HG02588 (cell line): ENCODE measurements at regions not wholly inside any gene's neighbourhood (a gene's known extent, or its start where the extent isn't known, plus 50 kb on each side); places are given as distances from the start of the nearest gene placed in this dataset.
"Not testable (repeated sequence)": the region's sequence is repeated elsewhere in the genome, so short reads cannot be mapped to it uniquely, and the experiment has no call there.

ENCODE experiments used
- ATAC-seq: cut with Tn5 transposase; IDR thresholded peaks from one replicate; pipeline ENCODE4 v1.9.1; 2021; ENCODE audit warnings: mild to moderate bottlenecking, moderate library complexity; ENCODE audit not compliant: unreplicated experiment

DNA sequence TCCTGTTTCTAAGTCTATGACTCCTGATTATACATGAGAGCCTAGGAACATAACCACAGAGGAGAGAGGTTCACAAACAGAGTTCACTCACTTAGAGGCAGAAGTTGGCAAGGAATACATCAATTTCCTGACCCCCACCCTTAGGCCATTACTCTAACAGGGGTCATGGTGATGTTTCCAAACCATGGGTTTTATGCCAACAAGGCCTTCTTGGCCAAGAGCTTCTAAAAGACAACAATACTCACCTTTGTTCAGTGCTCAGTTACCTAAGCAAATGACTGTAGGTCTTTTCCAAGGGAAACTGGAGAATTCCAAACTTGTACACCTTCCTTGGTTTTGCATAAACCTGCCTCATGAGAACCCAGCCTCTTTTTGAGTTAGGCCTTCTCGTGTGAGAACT, 52.6 kb downstream of the ERICH4 start:
- no peak for ATAC-seq

DNA sequence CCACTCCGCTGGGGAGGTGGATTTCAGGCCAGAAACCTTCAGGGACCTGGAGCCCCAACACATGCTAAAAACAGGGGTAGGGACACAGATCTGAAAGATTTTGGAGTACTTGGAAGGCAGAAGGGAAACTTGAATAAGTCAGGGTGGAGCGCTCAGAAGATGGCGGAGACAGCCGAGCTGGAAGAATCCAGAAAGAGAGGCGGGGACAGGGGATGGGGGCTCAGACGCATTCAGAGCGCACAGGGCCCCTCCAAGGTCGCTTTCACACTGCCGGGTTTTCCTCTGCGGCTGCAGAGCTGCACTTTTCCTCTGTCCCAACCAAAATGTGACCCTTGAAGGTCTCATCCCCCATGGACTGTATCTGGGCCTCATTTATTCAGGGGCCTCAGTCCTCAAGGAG, 56.9 kb downstream of the ERICH4 start:
- no peak for ATAC-seq

DNA sequence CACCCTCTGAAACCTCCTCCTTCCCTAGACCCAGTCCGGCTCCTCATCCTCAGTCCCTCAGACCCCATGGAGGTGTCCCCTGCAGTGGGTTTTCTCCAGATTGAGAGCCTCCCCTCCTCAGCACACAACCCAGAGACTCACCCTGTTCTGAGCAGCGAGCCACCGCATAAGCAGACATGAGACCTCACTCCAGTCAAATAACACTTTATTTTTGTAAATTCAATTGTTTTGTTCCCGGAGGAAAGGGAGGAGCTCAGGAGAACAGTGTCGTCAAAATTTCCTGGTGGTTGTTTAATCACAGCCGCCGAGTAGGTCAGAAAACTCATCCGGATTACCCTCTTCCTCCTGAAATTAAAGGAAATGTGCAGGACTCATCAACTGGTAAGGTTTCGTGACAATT, 57.5 kb downstream of the ERICH4 start:
- ATAC-seq: no peak

DNA sequence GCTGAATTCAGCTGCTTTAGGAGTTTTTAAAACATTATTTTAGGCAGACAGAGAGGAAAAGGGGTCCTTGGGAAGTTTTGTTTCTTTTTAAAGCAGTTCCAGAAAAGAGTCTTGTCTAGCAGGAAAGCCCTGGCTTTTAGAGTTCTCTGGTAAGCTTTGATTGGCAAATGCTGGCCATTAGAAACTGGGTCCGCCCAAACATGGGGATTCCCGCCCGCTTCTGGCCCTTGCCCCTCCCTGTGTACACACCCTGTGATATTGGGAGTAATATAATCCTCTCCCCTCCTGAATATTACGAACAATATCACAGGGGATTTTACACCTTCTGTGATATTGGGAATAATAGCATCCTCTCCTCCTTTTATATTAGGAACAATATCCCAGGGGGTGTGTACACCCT, 58.9 kb downstream of the ERICH4 start:
- no peak for ATAC-seq

DNA sequence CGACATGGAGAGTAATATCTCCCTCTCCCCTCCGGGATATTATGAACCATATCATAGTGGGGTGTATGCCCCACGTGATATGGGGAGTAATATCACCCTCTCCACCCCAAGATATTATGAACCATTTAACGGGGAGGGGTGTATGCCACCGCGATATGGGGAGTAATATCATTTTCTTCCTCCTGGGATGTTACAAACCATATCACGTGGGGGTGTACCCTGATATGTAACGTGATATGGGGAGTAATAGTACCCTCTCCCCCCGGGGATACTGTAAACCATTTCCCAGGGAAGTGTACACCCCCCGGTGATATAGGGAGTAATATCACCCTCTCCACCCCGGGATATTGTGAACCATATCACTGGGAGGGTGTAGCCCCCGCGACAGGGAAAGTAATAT, 62.1 kb downstream of the ERICH4 start:
- no peak for ATAC-seq

DNA sequence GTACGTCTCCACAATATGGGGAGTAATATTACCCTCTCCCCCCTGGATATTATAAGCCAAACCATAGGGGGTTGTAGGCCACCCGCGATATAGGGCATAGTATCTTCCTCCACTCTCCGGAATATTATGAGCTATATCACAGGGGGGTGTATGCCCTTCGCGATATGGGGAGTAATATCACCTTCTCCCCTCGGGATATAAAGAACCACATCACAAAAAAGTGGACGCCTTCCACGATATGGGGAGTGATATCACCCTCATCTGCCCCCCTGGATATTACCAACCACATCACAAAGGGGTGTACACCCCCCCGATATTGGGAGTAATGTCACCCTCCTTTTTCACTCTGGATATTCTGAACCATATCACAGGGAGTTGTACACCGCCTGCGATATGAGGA, 65.5 kb upstream of the CEACAM21 start:
- ATAC-seq: no peak

DNA sequence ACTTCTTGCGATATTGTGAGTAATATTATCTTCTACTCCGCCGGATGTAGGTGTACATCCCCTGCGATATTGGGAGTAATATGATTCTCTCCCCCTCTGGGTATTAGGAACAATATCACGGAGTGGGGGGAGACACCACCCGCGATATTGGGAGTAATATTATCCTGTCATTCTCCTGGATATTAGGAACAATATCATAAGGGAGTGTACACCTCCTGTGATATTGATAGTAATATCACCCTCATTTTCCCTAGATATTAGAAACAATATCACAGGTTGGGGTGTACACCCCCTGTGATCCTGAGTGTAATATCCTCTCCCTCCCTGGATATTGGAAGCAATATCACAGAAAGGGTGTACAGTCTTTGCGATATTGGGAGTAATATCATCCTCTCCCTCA, 64.3 kb upstream of the CEACAM21 start:
- no peak for ATAC-seq

DNA sequence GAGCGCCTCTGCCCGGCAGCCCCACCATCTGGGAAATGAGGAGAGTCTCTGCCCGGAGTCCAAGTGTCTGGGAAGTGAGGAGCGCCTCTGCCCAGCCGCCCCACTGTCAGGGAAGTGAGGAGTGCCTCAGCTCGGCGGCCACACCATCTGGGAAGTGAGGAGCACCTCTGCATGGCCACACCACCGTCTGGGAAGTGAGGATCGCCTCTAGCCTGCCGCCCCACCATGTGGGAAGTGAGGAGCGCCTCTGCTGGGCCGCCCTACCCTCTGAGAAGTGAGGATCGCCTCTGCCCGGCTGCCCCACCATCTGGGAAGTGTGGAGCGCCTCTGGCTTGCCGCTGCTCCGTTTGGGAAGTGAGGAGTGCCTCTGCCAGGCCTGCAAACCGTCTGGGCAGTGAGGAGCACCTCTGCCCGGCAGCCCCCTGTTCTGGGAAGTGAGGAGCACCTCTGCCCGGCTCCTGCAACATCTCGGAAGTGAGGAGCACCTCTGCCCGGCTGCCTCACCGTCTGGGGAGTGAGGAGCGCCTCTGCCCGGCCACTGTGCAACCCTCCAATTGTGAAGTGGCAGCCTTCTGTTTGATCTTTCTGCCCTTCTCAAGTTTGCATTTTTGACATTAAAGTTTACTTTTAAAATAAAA, 60.8 kb upstream of the CEACAM21 start:
- no peak for ATAC-seq

DNA sequence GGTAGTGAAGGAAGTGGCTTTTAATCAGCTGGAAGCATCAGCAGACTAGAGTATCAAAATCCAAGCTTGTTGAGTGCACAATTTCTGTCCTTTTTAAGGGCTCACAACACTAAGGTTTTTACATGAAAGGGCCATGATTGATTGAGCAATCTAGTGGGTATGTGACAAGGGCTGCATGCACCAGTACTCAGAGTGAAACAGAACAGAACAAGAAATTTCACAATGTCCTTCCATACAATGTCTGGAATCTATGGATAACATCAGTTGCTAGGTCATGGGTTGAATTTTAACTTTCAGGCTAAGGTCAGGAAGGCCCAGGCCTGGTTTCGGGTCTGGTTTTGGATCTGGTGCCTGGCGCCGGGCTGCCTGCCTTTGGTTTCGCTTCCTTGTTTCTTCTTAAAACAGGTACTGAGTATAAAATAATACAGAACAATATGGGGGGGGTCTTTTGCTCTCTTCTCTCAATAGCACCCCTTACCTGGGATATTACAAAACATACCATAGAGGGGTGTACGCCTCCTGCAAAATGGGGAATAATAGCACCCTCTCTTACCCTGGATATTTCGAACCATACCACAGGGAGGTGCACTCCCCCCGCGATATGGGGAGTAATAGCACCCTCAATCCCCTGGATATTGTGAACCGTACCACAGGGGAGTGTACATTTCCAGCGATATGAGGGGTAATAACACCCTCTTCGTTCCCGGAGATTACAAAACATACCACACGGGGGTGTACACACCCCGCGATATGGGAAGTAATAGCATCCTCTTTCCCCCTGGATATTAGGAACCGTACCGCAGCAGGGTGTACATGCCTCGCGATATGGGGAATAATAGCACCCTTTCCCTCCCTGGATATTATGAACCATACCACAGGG, 59.4 kb upstream of the CEACAM21 start:
- not testable (repeated sequence) for ATAC-seq

DNA sequence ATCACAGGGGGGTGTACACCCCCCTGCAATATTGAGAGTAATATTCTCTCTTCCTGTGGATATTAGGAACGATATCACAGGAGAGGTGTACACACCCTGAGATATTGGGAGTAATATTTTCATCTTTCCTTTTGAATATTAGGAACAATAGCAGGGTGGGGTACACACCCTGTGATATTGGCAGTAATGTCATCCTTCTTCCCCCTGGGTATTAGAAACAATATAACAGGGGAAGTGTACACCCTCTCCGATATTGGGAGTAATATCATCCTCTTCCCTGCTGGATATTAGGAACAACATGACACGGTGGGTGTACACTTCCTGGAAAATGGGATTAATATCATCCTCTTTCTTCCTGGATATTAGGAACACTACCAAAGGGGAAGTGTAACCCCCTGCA, 57.8 kb upstream of the CEACAM21 start:
- no peak for ATAC-seq

DNA sequence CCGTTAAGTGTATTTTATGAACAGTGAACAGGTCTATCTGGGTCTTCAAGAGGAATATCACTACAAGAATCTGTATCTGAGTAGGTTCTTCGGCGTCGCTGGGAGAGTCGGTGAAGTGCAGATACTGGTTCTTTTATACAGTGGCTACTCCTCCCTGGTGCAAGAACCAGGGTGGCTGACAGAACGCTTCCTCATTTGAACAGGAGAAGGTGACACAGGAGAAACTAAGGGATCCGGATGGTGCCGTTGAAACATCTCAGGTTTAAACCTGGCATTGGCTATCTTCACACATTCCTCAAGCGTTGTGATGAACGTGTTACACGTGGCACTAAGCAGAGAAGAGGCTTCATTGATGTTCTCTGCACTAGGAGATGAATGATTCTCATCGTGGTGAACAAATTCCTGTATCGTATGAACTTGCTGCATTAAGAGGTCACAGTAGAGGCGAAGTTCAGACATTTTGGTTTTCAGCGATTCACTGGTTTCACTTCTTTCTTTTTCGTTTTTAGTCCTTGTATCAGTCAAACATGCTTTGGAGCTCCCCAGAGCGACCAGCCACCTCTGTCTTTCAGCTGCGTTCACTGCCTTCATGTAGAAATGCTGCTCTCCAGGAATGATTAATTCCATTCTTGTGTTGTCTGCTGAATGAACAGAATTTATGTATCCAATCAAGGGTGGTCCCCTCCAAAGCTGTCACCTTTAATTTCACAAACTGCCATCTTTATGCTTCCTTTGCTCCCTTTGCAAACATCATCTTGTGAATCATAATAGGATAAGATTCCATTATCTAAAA, 54.6 kb upstream of the CEACAM21 start:
- ATAC-seq: peak; percentile 43

DNA sequence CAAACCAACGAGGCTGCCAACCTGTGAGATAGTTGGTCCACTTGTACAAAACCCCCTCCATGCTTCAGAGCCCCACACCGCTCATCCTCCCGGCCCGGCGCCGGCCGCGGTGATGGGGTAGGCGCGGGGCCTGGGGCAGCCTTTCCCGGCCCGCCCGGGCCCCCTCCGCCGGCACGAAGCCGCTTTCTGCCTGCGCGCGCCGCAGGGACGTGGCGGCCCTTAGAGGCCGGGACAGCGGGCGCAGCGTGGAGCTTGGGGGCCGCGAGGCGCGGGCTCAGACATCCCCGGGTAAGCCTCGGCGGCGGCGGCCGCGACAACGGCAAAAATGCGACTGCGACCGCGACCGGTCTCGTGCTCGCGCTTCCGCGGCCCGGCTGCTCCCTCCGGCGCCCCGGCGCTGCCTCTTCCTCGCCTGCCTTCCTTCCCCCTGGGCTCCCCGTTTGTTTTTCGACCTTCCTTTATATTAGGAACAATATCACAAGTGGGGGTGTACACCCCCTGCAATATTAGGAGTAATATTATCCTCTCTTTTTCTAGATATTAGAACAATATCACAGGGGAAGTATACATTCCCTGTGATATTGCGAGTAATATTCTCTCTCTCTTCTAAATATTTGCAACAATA, 53.9 kb upstream of the CEACAM21 start:
- peak; percentile 41 for ATAC-seq

DNA sequence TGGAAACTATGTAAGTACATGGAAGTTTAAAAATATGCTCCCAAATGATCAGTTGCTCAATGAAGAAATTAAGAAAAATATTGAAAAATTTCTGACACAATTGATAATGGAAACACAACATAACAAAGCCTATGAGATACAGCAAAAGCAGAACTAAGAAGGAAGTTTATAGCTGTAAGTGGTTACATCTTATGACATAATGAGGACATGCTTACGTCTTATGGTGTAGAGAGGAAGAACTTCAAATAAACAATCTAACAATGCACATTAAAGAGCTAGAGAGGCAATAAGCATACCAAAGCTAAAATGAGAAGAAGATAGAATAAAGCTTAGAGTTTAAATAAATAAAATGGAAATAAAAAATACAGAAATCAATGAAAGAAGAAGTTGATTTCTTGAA, 50.0 kb upstream of the CEACAM21 start:
- no peak for ATAC-seq
